ENCODE measurements at regions not wholly inside any gene's neighbourhood (a gene's known extent, or its start where the extent isn't known, plus 50 kb on each side); places are given as distances from the start of the nearest gene placed in this dataset.

DNA sequence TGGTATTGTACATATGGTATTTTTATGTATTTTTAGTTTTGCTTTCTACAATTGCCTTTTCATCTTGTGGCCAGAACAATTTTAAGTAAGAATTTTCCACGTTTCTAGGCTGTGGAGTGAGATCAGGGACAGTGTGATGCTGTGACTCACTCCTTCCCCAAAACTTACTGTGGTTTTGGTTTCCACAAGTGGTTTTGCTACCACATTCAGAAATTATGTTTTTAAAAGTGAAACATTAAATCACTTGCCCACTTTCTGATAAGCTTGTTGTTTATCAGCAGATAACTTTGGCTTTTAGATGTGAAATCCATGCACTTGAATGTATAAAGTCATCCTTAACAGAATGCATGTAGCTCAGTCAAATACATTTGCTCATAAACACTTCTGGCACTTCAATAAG lies 192.2 kb upstream of the THRB start:
- Histone ChIP-seq H3K9me3 (ENCODE audit: control insufficient read depth, insufficient read depth, low read depth, low read length) (no peaks in the 10 kb centered on the region), H3K4me3 (ENCODE audit: low read depth, low read length) (no peak overlapping the region), H3K27ac (ENCODE audit: extremely low read depth, low read depth, low read length) (no peak overlapping the region), H3K36me3 (ENCODE audit: control insufficient read depth in 2 of 2, insufficient read depth in 1 of 2, low read length in 2 of 2) (no peaks in the 10 kb centered on the region), H3K4me1 (ENCODE audit: control insufficient read depth, insufficient read depth, low read length) (no peaks in the 10 kb centered on the region; the same call in 1 of the 2 replicates)
- TF ChIP-seq ZNF664 (tag by site-specific recombination; IDR thresholded peaks at IDR 0.05) = no peak
- TF ChIP-seq ZNF629 (tag by site-specific recombination; IDR thresholded peaks at IDR 0.05) = no peak
- peak; percentile 22; the same call in 1 of the 2 replicates for TF ChIP-seq PRDM6 (tag by site-specific recombination; IDR thresholded peaks at IDR 0.05)
- TF ChIP-seq TCF7L2 (IDR thresholded peaks at IDR 0.05; ENCODE audit: borderline replicate concordance, low read depth, low read length) = no peak
- TF ChIP-seq, protein P1, sequence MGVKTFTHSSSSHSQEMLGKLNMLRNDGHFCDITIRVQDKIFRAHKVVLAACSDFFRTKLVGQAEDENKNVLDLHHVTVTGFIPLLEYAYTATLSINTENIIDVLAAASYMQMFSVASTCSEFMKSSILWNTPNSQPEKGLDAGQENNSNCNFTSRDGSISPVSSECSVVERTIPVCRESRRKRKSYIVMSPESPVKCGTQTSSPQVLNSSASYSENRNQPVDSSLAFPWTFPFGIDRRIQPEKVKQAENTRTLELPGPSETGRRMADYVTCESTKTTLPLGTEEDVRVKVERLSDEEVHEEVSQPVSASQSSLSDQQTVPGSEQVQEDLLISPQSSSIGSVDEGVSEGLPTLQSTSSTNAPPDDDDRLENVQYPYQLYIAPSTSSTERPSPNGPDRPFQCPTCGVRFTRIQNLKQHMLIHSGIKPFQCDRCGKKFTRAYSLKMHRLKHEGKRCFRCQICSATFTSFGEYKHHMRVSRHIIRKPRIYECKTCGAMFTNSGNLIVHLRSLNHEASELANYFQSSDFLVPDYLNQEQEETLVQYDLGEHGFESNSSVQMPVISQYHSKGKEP (tag by site-specific recombination; IDR thresholded peaks at IDR 0.05) = no peak
- no peak for TF ChIP-seq ZNF510 (tag by site-specific recombination; IDR thresholded peaks at IDR 0.05; ENCODE audit: insufficient replicate concordance)
- TF ChIP-seq SCRT2 (tag by site-specific recombination; IDR thresholded peaks at IDR 0.05) = peak; percentile 77
- no peak for TF ChIP-seq ZNF148 (tag by site-specific recombination; IDR thresholded peaks at IDR 0.05; ENCODE audit: borderline replicate concordance)
- TF ChIP-seq TRIM28 (IDR thresholded peaks at IDR 0.05; ENCODE audit: borderline replicate concordance, low read length) = no peak
- TF ChIP-seq ZBTB21 (tag by site-specific recombination; IDR thresholded peaks at IDR 0.05) = no peak
- no peak for TF ChIP-seq SP3 (tag by site-specific recombination; IDR thresholded peaks at IDR 0.05)
- no peak for TF ChIP-seq ZSCAN5A (tag by site-specific recombination; IDR thresholded peaks at IDR 0.05)
- TF ChIP-seq ZNF548 (tag by site-specific recombination; IDR thresholded peaks at IDR 0.05) = no peak
- TF ChIP-seq ZNF335 (tag by site-specific recombination; conservative IDR thresholded peaks at IDR 0.05) = no peak
- no peak for TF ChIP-seq ZNF404 (tag by site-specific recombination; IDR thresholded peaks at IDR 0.05)
- ChIA-PET CTCF (interaction anchor here (0.6 to 1.1 kb wide), 3 partner anchors 14 to 1792 kb away, joined by 3 to 5 read pairs (median 3); no protein-coding TSS in a partner anchor), POLR2A (no interaction called here)

- no peaks in the 10 kb centered on the region for H3K36me3 ChIP-seq (ENCODE audit: control insufficient read depth in 2 of 2, insufficient read depth in 1 of 2, low read length in 2 of 2)
- H3K9me3 ChIP-seq (ENCODE audit: control insufficient read depth, insufficient read depth, low read depth, low read length) = no peaks in the 10 kb centered on the region
- CTCF ChIA-PET = interaction anchor here (0.6 to 1.1 kb wide), 2 partner anchors 502 to 1792 kb away, joined by 3 read pairs; no protein-coding TSS in a partner anchor
- H3K4me1 ChIP-seq (ENCODE audit: control insufficient read depth, insufficient read depth, low read length) = no peaks in the 10 kb centered on the region; the same call in 1 of the 2 replicates
- H3K27ac ChIP-seq (ENCODE audit: extremely low read depth, low read depth, low read length) = no peak overlapping the region
- H3K4me3 ChIP-seq (ENCODE audit: low read depth, low read length) = no peak overlapping the region
- POLR2A ChIA-PET = no interaction called here
- TF ChIP-seq ZNF658 (tag by site-specific recombination; IDR thresholded peaks at IDR 0.05) (no peak), ZNF19 (tag by site-specific recombination; IDR thresholded peaks at IDR 0.05; ENCODE audit: low read depth) (no peak), WT1 (tag by site-specific recombination; IDR thresholded peaks at IDR 0.05) (no peak), ZNF148 (tag by site-specific recombination; IDR thresholded peaks at IDR 0.05; ENCODE audit: borderline replicate concordance) (no peak), ZNF391 (tag by site-specific recombination; IDR thresholded peaks at IDR 0.05; ENCODE audit: borderline replicate concordance, low read depth) (no peak), ZNF549 (tag by site-specific recombination; IDR thresholded peaks at IDR 0.05) (no peak), ZNF785 (tag by site-specific recombination; IDR thresholded peaks at IDR 0.05) (no peak), ZNF114 (tag by site-specific recombination; IDR thresholded peaks at IDR 0.05) (no peak), ZNF239 (tag by site-specific recombination; IDR thresholded peaks at IDR 0.05) (no peak), GLIS2 (tag by site-specific recombination; IDR thresholded peaks at IDR 0.05) (no peak), ZNF366 (tag by site-specific recombination; conservative IDR thresholded peaks at IDR 0.05) (no peak)
- TF ChIP-seq, protein P2, sequence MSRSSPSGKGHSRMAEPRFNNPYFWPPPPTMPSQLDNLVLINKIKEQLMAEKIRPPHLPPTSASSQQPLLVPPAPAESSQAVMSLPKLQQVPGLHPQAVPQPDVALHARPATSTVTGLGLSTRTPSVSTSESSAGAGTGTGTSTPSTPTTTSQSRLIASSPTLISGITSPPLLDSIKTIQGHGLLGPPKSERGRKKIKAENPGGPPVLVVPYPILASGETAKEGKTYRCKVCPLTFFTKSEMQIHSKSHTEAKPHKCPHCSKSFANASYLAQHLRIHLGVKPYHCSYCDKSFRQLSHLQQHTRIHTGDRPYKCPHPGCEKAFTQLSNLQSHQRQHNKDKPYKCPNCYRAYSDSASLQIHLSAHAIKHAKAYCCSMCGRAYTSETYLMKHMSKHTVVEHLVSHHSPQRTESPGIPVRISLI (tag by site-specific recombination; IDR thresholded peaks at IDR 0.05) = no peak
These were observed 193.0 kb upstream of the THRB start for GRCh38 chr3:24687671-24688070.

Data from HEK293 (cell line).